ENCODE measurements at regions not wholly inside any gene's neighbourhood (a gene's known extent, or its start where the extent isn't known, plus 50 kb on each side); places are given as distances from the start of the nearest gene placed in this dataset.

GRCh38 chr2:100743741-100744140 is 76.2 kb upstream of the NPAS2 start:
- H3K36me3 ChIP-seq: no peaks in the 10 kb centered on the region
- H3K27ac ChIP-seq: no peak overlapping the region
- H3K9me3 ChIP-seq: no peaks in the 10 kb centered on the region
- intact Hi-C loops (cut with DNase I): no loop called here
- ATAC-seq: no peak
- no peak overlapping the region for H3K4me3 ChIP-seq
- H3K4me1 ChIP-seq: no peaks in the 10 kb centered on the region
- no peak for DNase-seq
- no peak for TF ChIP-seq CTCF (IDR thresholded peaks at IDR 0.05)
- no peaks in the 10 kb centered on the region for H3K27me3 ChIP-seq

GRCh38 chr2:100744184-100744583 is 75.8 kb upstream of the NPAS2 start:
- no peaks in the 10 kb centered on the region for H3K4me1 ChIP-seq
- H3K27me3 ChIP-seq: no peaks in the 10 kb centered on the region
- H3K4me3 ChIP-seq: no peak overlapping the region
- intact Hi-C loops (cut with DNase I): no loop called here
- no peak for ATAC-seq
- DNase-seq: no peak
- no peaks in the 10 kb centered on the region for H3K36me3 ChIP-seq
- H3K27ac ChIP-seq: no peak overlapping the region
- H3K9me3 ChIP-seq: no peaks in the 10 kb centered on the region
- no peak for TF ChIP-seq CTCF (IDR thresholded peaks at IDR 0.05)

GRCh38 chr2:100744589-100744988 is 75.3 kb upstream of the NPAS2 start:
- H3K4me3 ChIP-seq: no peak overlapping the region
- H3K27me3 ChIP-seq: no peaks in the 10 kb centered on the region
- no peak overlapping the region for H3K27ac ChIP-seq
- no peaks in the 10 kb centered on the region for H3K4me1 ChIP-seq
- ATAC-seq (peak; percentile 65), DNase-seq (no peak)
- TF ChIP-seq CTCF (IDR thresholded peaks at IDR 0.05): no peak
- H3K36me3 ChIP-seq: no peaks in the 10 kb centered on the region
- intact Hi-C loops (cut with DNase I): no loop called here
- H3K9me3 ChIP-seq: no peaks in the 10 kb centered on the region

GRCh38 chr2:100745604-100746003 is 74.3 kb upstream of the NPAS2 start:
- no peak overlapping the region for H3K27ac ChIP-seq
- no peaks in the 10 kb centered on the region for H3K27me3 ChIP-seq
- ATAC-seq: no peak
- no peak for TF ChIP-seq CTCF (IDR thresholded peaks at IDR 0.05)
- no peak for DNase-seq
- no peak overlapping the region for H3K4me3 ChIP-seq
- intact Hi-C loops (cut with DNase I): no loop called here
- H3K9me3 ChIP-seq: no peaks in the 10 kb centered on the region
- H3K4me1 ChIP-seq: no peaks in the 10 kb centered on the region
- H3K36me3 ChIP-seq: no peaks in the 10 kb centered on the region

GRCh38 chr2:100747551-100747950 is 72.4 kb upstream of the NPAS2 start:
- H3K4me1 ChIP-seq: peaks cover 7% of the 10 kb centered on the region
- intact Hi-C loops (cut with DNase I): no loop called here
- DNase-seq (no peak), ATAC-seq (no peak)
- no peak overlapping the region for H3K4me3 ChIP-seq
- no peak overlapping the region for H3K27ac ChIP-seq
- no peaks in the 10 kb centered on the region for H3K27me3 ChIP-seq
- no peak for TF ChIP-seq CTCF (IDR thresholded peaks at IDR 0.05)
- no peaks in the 10 kb centered on the region for H3K9me3 ChIP-seq
- no peaks in the 10 kb centered on the region for H3K36me3 ChIP-seq

- no peak overlapping the region for H3K4me3 ChIP-seq
- no peak for ATAC-seq
- intact Hi-C loops (cut with DNase I): no loop called here
- no peaks in the 10 kb centered on the region for H3K27me3 ChIP-seq
- no peaks in the 10 kb centered on the region for H3K9me3 ChIP-seq
- no peak overlapping the region for H3K27ac ChIP-seq
- peaks cover 11% of the 10 kb centered on the region for H3K4me1 ChIP-seq
- DNase-seq: no peak
- no peaks in the 10 kb centered on the region for H3K36me3 ChIP-seq
- no peak for TF ChIP-seq CTCF (IDR thresholded peaks at IDR 0.05)
Observed at GRCh38 chr2:100747996-100748615, 71.8 kb upstream of the NPAS2 start.
